ENCODE measurements at regions not wholly inside any gene's neighbourhood (a gene's known extent, or its start where the extent isn't known, plus 50 kb on each side); places are given as distances from the start of the nearest gene placed in this dataset.
"Not testable (repeated sequence)": the region's sequence is repeated elsewhere in the genome, so short reads cannot be mapped to it uniquely, and the experiment has no call there.

- no peak overlapping the region for H3K4me3 Mint-ChIP-seq
- no peak overlapping the region for H3K27ac Mint-ChIP-seq
- no peaks in the 10 kb centered on the region for H3K9me3 Mint-ChIP-seq
- TF ChIP-seq CTCF (IDR thresholded peaks at IDR 0.05; ENCODE audit: unreplicated experiment in 3 of 3): no peak
- H3K27me3 Mint-ChIP-seq (ENCODE audit: low read depth): no peaks in the 10 kb centered on the region
- H3K36me3 Mint-ChIP-seq (ENCODE audit: low read depth): no peaks in the 10 kb centered on the region
- H3K4me1 Mint-ChIP-seq: no peaks in the 10 kb centered on the region
Measured at GRCh38 chr18:66867653-66868052, 263.8 kb upstream of the CDH19 start.

- H3K36me3 Mint-ChIP-seq (ENCODE audit: low read depth); H3K27ac Mint-ChIP-seq; H3K4me1 Mint-ChIP-seq; H3K9me3 Mint-ChIP-seq; H3K27me3 Mint-ChIP-seq (ENCODE audit: low read depth); H3K4me3 Mint-ChIP-seq: not testable (repeated sequence)
Measured at GRCh38 chr18:66866427-66866940, 262.6 kb upstream of the CDH19 start.

- Mint-ChIP-seq H3K4me3 (no peak overlapping the region), H3K36me3 (ENCODE audit: low read depth) (no peaks in the 10 kb centered on the region), H3K27ac (no peak overlapping the region), H3K9me3 (no peaks in the 10 kb centered on the region), H3K27me3 (ENCODE audit: low read depth) (no peaks in the 10 kb centered on the region), H3K4me1 (peaks cover 4% of the 10 kb centered on the region)
- TF ChIP-seq CTCF (IDR thresholded peaks at IDR 0.05; ENCODE audit: unreplicated experiment in 3 of 3): no peak
Measured at GRCh38 chr18:66838340-66838987, 234.6 kb upstream of the CDH19 start.

GRCh38 chr18:66833646-66834045 lies 229.8 kb upstream of the CDH19 start:
- Mint-ChIP-seq H3K27ac (no peak overlapping the region), H3K36me3 (ENCODE audit: low read depth) (no peaks in the 10 kb centered on the region), H3K4me1 (peaks cover 5% of the 10 kb centered on the region), H3K9me3 (peaks cover 5% of the 10 kb centered on the region), H3K27me3 (ENCODE audit: low read depth) (no peaks in the 10 kb centered on the region), H3K4me3 (no peak overlapping the region)
- no peak for TF ChIP-seq CTCF (IDR thresholded peaks at IDR 0.05; ENCODE audit: unreplicated experiment in 3 of 3)

GRCh38 chr18:66826211-66826610 lies 222.3 kb upstream of the CDH19 start:
- TF ChIP-seq CTCF (IDR thresholded peaks at IDR 0.05; ENCODE audit: unreplicated experiment in 3 of 3): no peak
- peaks cover 5% of the 10 kb centered on the region for H3K9me3 Mint-ChIP-seq

GRCh38 chr18:66825347-66825746 lies 221.5 kb upstream of the CDH19 start:
- Mint-ChIP-seq H3K9me3 (peaks cover 5% of the 10 kb centered on the region), H3K4me3 (no peak overlapping the region), H3K4me1 (no peaks in the 10 kb centered on the region), H3K36me3 (ENCODE audit: low read depth) (no peaks in the 10 kb centered on the region), H3K27ac (no peak overlapping the region), H3K27me3 (ENCODE audit: low read depth) (no peaks in the 10 kb centered on the region)
- TF ChIP-seq CTCF (IDR thresholded peaks at IDR 0.05; ENCODE audit: unreplicated experiment in 3 of 3): no peak

More at GRCh38 chr18:66826211-66826610, 222.3 kb upstream of the CDH19 start:
- Mint-ChIP-seq H3K27me3 (ENCODE audit: low read depth) (no peaks in the 10 kb centered on the region), H3K27ac (no peak overlapping the region), H3K36me3 (ENCODE audit: low read depth) (no peaks in the 10 kb centered on the region), H3K4me3 (no peak overlapping the region), H3K4me1 (no peaks in the 10 kb centered on the region)
